ENCODE measurements at regions not wholly inside any gene's neighbourhood (a gene's known extent, or its start where the extent isn't known, plus 50 kb on each side); places are given as distances from the start of the nearest gene placed in this dataset.

GRCh38 chr6:81093051-81093450, 659.4 kb downstream of the TENT5A start:
- H3K36me3 ChIP-seq (ENCODE audit: insufficient read depth): no peaks in the 10 kb centered on the region
- 40% methylated on average over 5 of the region's 5 CpGs for WGBS
- no peaks in the 10 kb centered on the region for H3K4me1 ChIP-seq (ENCODE audit: insufficient read depth)
- no peak for DNase-seq (ENCODE audit: extremely low spot score)
- H3K4me3 ChIP-seq (ENCODE audit: low read depth, low read length): no peak overlapping the region
- H3K27ac ChIP-seq (ENCODE audit: low read depth): no peak overlapping the region

DNA sequence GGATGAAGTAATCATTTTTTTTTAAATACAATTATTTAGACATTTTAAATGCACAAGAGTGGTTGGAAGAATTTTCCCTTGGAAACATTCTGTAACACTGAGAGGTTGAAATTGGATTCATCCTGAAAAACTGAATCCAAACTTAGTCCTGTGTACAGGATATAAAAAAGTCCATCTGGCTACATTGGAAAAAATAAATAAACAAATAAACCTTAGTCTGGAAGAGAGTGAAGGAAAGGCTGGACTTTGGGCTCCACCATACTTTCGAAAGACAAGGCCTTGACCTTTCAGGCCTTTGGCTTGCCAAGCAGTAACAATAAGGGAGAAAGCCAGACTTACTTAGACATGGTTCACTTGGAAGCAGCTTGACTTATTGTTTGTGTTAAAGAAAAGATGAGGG, 664.3 kb downstream of the TENT5A start:
- WGBS: 61% methylated on average over 1 of the region's 1 CpG
- no peak for DNase-seq (ENCODE audit: extremely low spot score)

DNA sequence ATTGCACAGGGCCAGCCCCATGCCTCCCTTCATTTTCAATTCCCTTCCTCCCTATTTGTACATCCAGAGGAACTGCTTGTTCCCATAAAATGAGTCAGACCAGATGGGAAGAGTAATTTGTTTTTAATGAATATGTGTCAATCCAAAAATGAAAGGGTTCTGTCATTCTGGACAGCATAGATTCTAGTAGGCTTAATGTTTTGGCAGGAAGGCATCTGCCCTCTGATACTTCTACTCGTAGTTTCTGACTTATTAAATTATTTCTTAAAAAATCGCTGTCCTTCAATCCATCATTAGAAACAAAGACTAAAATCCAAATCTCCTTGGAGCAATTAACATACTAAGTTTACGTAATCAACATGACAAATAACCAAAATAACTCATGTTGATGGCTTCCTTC, 665.5 kb downstream of the TENT5A start:
- 76% methylated on average over 3 of the region's 3 CpGs for WGBS
- Histone ChIP-seq H3K4me3 (ENCODE audit: low read depth, low read length) (no peak overlapping the region), H3K27ac (ENCODE audit: low read depth) (no peak overlapping the region), H3K4me1 (ENCODE audit: insufficient read depth) (no peaks in the 10 kb centered on the region), H3K36me3 (ENCODE audit: insufficient read depth) (no peaks in the 10 kb centered on the region)
- no peak for DNase-seq (ENCODE audit: extremely low spot score)

More for the DNA sequence above, 664.3 kb downstream of the TENT5A start:
- Histone ChIP-seq H3K36me3 (ENCODE audit: insufficient read depth) (no peaks in the 10 kb centered on the region), H3K4me1 (ENCODE audit: insufficient read depth) (no peaks in the 10 kb centered on the region), H3K27ac (ENCODE audit: low read depth) (no peak overlapping the region), H3K4me3 (ENCODE audit: low read depth, low read length) (no peak overlapping the region)

DNA sequence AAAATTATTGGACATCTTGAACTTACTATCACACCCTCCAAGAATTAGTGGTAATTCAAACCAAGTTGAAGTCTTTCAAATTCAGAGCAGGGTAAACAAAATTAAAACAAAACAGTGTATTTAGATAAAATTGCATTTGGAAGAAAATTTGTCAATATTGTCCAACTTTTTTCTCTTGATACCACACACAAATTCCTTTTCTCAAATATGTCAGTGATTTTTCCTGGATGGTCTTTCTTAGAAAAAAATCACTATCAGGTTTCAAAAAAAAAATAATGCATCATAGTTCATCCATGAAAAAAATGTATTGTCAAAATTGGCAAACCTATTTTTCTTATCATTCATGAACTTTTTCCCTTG, 667.1 kb downstream of the TENT5A start:
- Histone ChIP-seq H3K36me3 (ENCODE audit: insufficient read depth) (no peaks in the 10 kb centered on the region), H3K4me1 (ENCODE audit: insufficient read depth) (no peaks in the 10 kb centered on the region), H3K27ac (ENCODE audit: low read depth) (no peak overlapping the region), H3K4me3 (ENCODE audit: low read depth, low read length) (no peak overlapping the region)
- DNase-seq (ENCODE audit: extremely low spot score): peak; percentile 15

DNA sequence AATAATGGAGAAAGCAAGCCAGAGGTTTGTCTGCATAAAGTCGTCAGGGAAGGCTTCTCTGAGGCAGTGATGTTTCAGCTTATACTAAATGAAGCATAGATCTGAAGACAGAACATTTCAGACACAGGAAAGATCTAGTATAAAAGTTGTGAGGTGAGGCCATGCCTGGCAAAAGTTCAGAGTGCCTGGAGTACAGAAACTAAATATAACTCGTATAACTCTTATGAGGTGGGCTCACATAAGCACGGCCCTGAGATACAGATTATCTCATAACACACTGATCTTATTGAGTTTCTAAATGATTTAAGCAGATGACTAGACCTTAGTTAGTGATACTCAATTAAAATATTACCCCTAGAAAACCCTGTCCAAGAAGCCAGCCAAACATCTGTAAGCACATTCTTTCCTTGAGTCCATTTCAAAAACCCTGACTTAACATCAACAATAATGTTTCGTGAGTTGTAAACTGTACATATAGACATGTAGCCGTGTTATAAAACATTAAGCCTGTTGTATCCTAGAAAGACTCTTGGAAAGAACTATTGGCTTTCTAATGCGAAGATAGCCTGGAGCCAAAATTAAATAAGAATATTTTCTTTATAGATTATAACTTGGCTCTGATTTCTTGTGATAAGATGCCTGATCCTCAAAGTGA, 667.6 kb downstream of the TENT5A start:
- H3K36me3 ChIP-seq (ENCODE audit: insufficient read depth): no peaks in the 10 kb centered on the region
- WGBS: 29% methylated on average over 6 of the region's 6 CpGs
- peak; percentile 15 for DNase-seq (ENCODE audit: extremely low spot score)
- H3K4me3 ChIP-seq (ENCODE audit: low read depth, low read length): no peak overlapping the region
- H3K4me1 ChIP-seq (ENCODE audit: insufficient read depth): no peaks in the 10 kb centered on the region
- H3K27ac ChIP-seq (ENCODE audit: low read depth): no peak overlapping the region

- H3K4me1 ChIP-seq (ENCODE audit: insufficient read depth): no peaks in the 10 kb centered on the region
- 73% methylated on average over 5 of the region's 5 CpGs for WGBS
Measured at GRCh38 chr6:81075974-81076373, 676.5 kb downstream of the TENT5A start.

DNA sequence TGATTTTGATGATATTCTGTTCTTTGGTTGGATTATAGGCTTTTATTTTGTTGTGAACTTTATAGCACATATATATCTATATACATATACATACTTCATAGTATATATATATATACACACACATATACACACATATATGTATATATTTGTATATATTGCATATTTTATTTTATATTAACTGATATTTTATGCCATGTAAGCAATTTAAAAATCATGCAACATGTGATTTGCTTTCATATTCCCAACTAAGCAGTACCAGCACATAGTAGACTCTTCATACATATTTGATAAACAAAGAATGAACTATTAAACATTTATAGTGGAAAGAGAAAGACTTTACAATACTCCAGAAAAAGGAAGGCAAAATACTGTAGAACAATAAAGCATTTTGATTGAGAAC, 679.2 kb downstream of the TENT5A start:
- Histone ChIP-seq H3K4me1 (ENCODE audit: insufficient read depth) (no peaks in the 10 kb centered on the region), H3K36me3 (ENCODE audit: insufficient read depth) (no peaks in the 10 kb centered on the region), H3K4me3 (ENCODE audit: low read depth, low read length) (no peak overlapping the region), H3K27ac (ENCODE audit: low read depth) (no peak overlapping the region)
- DNase-seq (ENCODE audit: extremely low spot score): no peak

More at GRCh38 chr6:81075974-81076373, 676.5 kb downstream of the TENT5A start:
- DNase-seq (ENCODE audit: extremely low spot score): no peak
- Histone ChIP-seq H3K4me3 (ENCODE audit: low read depth, low read length) (no peak overlapping the region), H3K36me3 (ENCODE audit: insufficient read depth) (no peaks in the 10 kb centered on the region), H3K27ac (ENCODE audit: low read depth) (no peak overlapping the region)

- Histone ChIP-seq H3K36me3 (ENCODE audit: insufficient read depth) (no peaks in the 10 kb centered on the region), H3K4me1 (ENCODE audit: insufficient read depth) (no peaks in the 10 kb centered on the region), H3K27ac (ENCODE audit: low read depth) (no peak overlapping the region), H3K4me3 (ENCODE audit: low read depth, low read length) (no peak overlapping the region)
- DNase-seq (ENCODE audit: extremely low spot score): no peak
- 94% methylated on average over 1 of the region's 1 CpG for WGBS
Measured at GRCh38 chr6:81071121-81071520, 681.4 kb downstream of the TENT5A start.

- Histone ChIP-seq H3K4me3 (ENCODE audit: low read depth, low read length) (no peak overlapping the region), H3K36me3 (ENCODE audit: insufficient read depth) (no peaks in the 10 kb centered on the region), H3K4me1 (ENCODE audit: insufficient read depth) (no peaks in the 10 kb centered on the region), H3K27ac (ENCODE audit: low read depth) (no peak overlapping the region)
- 46% methylated on average over 2 of the region's 2 CpGs for WGBS
- DNase-seq (ENCODE audit: extremely low spot score): no peak
Measured at GRCh38 chr6:81067057-81067456, 685.4 kb downstream of the TENT5A start.

DNA sequence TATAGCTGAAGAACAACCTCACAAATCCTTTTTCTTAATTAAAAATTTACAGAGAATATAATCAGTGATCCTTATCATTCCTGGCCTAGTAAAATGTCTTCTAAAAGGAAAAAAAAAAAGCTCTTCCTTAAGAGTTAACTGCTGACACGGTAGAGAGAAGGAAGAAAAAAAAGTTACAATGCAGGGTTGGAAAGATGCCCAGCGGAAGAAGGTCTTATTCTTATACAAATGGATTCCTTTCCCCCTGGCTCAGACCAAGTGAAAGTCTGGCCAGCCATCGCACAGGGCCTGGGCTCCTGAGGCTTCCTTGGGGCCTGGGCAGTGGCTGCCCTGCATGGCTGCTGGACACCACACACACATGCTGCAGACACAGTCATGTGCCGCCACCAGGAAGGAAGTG, 688.6 kb downstream of the TENT5A start:
- no peak overlapping the region for H3K27ac ChIP-seq (ENCODE audit: low read depth)
- no peaks in the 10 kb centered on the region for H3K4me1 ChIP-seq (ENCODE audit: insufficient read depth)
- no peak for DNase-seq (ENCODE audit: extremely low spot score)
- 66% methylated on average over 4 of the region's 4 CpGs for WGBS
- H3K36me3 ChIP-seq (ENCODE audit: insufficient read depth): no peaks in the 10 kb centered on the region
- H3K4me3 ChIP-seq (ENCODE audit: low read depth, low read length): no peak overlapping the region

- Histone ChIP-seq H3K4me1 (ENCODE audit: insufficient read depth) (no peaks in the 10 kb centered on the region), H3K4me3 (ENCODE audit: low read depth, low read length) (no peak overlapping the region)
- WGBS: 43% methylated on average over 2 of the region's 2 CpGs
Measured at GRCh38 chr6:81054036-81054435, 698.4 kb downstream of the TENT5A start.

GRCh38 chr6:81051952-81052351, 700.5 kb downstream of the TENT5A start:
- no peak overlapping the region for H3K27ac ChIP-seq (ENCODE audit: low read depth)
- 92% methylated on average over 8 of the region's 8 CpGs for WGBS
- no peaks in the 10 kb centered on the region for H3K4me1 ChIP-seq (ENCODE audit: insufficient read depth)
- DNase-seq (ENCODE audit: extremely low spot score): no peak
- no peaks in the 10 kb centered on the region for H3K36me3 ChIP-seq (ENCODE audit: insufficient read depth)
- no peak overlapping the region for H3K4me3 ChIP-seq (ENCODE audit: low read depth, low read length)

More at GRCh38 chr6:81054036-81054435, 698.4 kb downstream of the TENT5A start:
- Histone ChIP-seq H3K36me3 (ENCODE audit: insufficient read depth) (no peaks in the 10 kb centered on the region), H3K27ac (ENCODE audit: low read depth) (no peak overlapping the region)
- DNase-seq (ENCODE audit: extremely low spot score): no peak

- 77% methylated on average over 2 of the region's 2 CpGs for WGBS
- H3K4me3 ChIP-seq (ENCODE audit: low read depth, low read length): no peak overlapping the region
- no peak for DNase-seq (ENCODE audit: extremely low spot score)
- H3K27ac ChIP-seq (ENCODE audit: low read depth): no peak overlapping the region
- no peaks in the 10 kb centered on the region for H3K36me3 ChIP-seq (ENCODE audit: insufficient read depth)
- H3K4me1 ChIP-seq (ENCODE audit: insufficient read depth): no peaks in the 10 kb centered on the region
Measured at GRCh38 chr6:81049425-81050042, 702.9 kb downstream of the TENT5A start.

GRCh38 chr6:81031416-81031815, 721.1 kb downstream of the TENT5A start:
- 10% methylated on average over 2 of the region's 2 CpGs for WGBS
- Histone ChIP-seq H3K4me1 (ENCODE audit: insufficient read depth) (no peaks in the 10 kb centered on the region), H3K27ac (ENCODE audit: low read depth) (no peak overlapping the region), H3K4me3 (ENCODE audit: low read depth, low read length) (no peak overlapping the region), H3K36me3 (ENCODE audit: insufficient read depth) (no peaks in the 10 kb centered on the region)
- no peak for DNase-seq (ENCODE audit: extremely low spot score)

All from urinary bladder (tissue), 3 donors.